ENCODE measurements at regions not wholly inside any gene's neighbourhood (a gene's known extent, or its start where the extent isn't known, plus 50 kb on each side); places are given as distances from the start of the nearest gene placed in this dataset.

DNA sequence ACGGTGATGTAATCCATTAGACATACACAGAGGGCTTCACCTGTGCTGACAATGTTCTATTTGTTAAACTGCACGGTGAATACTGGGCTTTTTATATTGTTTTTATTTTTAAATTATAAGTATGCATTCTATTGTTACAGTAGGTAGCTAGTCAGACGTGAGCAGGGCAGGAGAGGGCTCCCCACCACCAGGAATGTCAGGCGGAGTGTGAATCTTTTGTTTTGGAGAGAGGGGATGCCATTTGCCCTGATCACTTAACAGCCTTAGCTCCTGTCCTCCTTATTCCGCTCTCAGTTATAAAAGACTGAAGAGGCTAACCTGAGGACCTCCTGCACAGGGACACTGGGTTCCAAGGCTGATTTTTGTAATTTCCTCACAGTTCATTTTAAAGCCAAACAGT lies 151.6 kb upstream of the TAPT1 start:
- DNase-seq, result no peak

DNA sequence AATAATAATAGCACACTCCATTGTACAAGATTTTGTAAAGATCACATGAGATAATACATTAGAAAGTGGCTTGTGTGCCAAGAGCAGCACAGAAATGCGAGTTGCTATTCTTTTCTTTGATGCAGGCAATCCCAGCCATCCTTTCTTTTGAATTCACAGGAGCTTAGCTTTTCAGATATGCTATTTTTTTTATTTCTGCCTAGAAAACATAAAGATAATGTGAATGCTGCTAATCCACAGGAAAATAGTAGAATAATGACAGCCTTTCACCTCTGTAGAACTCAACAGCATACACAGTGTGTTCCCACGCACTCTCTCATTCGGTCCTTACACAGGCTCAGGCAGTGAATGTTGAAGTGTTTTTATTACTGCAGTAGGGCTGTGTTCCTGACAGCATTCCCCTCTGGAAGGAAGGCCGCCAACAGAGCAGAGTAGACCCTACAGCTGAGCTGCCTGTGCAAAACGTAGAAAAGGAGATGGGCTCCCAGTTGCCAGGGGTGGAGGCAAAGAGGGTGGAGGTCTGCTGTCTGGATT lies 138.8 kb upstream of the TAPT1 start:
- no peak for DNase-seq

DNA sequence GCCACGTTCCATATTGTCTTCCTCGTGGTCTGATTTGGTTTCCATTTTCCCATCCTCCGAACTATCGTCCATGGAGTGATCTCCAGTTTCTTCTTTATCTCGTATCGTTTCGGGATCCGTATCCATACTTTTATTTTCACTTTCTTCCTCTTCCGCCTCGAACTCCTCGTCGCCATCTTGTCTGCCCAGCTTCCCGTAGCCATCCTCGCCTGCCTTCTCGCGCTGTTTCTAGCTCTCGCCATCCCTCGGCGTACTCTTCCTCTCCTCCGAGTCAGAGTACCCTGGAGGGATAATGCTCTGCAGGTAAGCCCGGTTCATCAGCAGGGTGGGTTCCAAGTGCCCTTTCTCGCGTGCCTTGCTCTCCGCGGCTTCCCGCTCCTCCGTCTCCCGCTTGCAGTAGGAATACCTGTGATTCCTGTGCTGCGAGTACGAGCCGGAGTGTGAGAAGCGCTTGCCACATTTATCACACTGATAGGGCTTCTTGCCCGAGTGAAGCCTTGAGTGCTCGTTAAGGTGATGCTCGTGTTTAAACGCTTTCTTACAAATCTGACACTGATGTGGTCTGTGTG lies 134.5 kb upstream of the TAPT1 start:
- DNase-seq, result no peak

DNA sequence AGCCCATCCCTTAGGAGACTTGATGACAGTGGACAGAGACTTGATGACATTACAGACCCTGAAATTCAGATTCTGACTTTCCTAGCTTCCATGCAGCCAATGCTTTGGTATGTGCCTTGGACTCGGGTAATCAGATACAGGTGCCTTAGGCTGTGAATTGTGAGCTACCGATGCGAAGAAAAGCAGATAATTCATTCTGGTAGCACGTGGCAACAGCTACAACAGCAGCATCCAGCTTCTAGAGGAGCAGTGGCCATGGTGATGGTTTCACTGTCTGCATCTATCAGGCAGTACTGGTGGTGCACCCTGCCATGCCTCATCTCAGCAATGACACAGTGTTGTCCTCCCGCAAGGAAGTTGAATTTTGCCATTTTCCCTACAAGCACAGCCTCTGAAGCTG lies 126.9 kb upstream of the TAPT1 start:
- no peak for DNase-seq

GRCh38 chr4:16351161-16351560 lies 124.9 kb upstream of the TAPT1 start:
- DNase-seq, result no peak

DNA sequence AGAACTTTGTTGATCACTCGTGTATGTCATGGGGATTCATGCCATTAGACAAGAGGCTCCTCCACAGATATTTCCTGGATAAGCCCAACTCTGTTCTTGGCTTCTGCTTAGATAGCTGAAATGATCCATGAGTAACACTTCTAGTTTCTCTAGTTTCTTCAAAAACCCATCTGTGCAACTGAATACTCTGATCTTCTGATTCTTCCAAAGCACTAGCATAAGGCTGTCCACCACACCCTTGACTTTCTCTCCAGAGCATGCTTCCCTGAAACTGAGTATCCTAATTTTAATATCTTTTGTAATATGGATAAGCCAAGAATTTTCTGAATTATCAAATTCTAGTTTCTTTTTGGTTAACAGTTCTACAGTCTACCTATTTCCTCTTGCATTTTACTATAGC lies 118.6 kb upstream of the TAPT1 start:
- DNase-seq, result no peak

DNA sequence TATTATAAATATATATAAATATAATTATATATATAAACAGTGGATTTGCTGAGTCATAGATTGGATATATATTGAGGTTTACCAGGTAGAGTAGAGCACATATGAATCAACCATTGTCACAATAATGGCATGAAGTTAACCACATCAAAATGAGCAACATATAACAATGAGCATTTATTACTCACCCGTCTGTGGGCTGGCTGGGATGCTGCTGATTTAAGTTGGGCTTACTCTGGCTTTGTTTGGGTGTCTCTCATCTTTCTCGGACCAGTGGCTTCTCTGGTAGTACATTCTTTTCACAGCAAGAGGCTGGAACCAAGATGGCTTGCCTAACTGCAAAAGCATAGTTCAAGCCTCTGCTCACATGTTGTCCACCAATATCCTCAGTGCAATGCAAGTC lies 111.7 kb upstream of the TAPT1 start:
- no peak for DNase-seq

DNA sequence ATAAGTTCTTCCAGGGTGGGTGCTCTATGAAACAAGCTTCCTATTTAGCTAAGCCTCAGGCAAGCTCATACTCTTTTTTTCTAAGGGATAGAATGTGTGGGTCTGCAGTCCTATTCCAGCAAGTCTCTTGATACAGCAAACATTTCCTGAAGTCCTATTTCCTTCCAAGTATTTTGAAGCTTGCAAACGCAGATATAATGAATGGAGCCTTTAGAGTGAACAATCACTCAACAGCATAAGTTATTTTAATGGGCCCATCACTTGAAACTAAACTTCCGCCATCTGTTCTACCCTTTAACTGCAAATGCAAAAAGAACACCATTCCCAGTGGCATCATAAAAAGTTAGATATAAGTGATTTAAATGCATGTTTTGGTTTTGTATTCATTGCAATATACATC lies 108.3 kb upstream of the TAPT1 start:
- no peak for DNase-seq

GRCh38 chr4:16329797-16330134 lies 103.5 kb upstream of the TAPT1 start:
- DNase-seq, result no peak

DNA sequence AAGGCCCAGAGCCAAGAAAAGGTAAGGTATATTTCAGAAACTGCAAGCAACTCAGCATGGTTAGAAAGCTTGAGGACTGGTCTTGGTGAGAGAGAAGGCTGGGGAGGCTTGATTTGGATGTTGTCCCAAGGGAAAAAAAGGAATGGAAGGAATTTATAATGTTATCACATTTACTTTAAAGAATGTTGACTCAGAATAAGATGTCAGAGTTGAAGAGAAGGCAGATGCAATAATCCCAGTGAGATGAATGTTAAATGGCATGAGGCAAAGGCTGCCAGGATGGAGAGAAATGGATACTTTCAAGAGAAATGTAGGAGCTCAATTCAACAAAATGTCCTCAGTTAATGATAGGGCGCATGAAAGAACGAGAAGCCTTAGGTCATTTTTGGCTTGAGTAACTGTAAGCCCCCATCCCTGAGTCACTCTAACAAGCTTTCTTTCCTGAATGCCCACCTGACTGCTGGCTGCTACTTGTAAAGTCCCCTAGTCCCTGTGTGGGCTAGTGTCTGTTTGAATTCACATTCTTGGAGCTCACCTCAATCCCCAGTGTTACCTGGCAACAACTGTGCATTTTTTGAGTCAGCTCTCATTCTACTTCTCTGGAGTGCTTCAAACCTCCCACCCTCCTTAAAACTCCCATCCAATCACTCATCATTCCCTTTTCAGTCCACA lies 103.0 kb upstream of the TAPT1 start:
- DNase-seq, result no peak

DNA sequence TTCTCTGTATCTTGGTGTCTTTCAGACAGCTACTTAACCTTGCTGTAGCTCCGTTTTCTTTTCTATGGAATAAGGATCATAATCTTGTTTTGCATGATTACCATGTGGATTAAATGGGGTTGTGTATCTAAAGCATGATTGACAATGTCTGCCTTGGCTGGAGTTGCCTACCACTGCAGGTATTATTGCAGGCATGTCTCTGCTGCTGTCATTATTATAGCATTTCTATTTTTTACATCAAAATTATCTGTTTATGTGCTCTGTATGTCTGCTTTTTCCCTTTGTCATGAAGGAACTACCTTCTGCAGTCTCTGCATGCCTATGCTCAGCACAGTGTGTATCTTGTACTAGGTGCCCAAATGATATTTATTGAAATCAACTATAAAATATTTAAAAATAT lies 95.9 kb upstream of the TAPT1 start:
- DNase-seq, result no peak

DNA sequence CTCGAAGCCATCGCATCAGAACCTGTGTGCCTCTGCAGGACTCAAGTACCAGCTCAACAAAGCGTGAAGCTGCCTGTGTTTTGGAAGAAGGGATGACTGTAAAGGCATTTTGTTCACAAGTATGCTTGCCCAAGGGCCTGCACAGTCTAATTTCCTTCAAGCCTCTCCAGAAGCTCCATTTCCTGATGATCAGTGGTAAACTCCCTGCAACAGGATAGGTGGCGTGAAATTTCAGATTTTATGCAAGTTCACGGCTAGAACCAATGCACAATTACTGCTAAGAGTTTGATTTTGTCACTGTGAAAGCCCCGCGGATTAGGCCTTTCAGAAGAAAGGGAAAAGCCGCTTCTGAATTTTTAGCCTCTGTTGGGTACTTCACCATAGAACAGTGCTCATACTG lies 89.2 kb upstream of the TAPT1 start:
- DNase-seq, result no peak

GRCh38 chr4:16310606-16311005 lies 84.3 kb upstream of the TAPT1 start:
- DNase-seq, result no peak

GRCh38 chr4:16302648-16303047 lies 76.4 kb upstream of the TAPT1 start:
- no peak for DNase-seq

- no peak for DNase-seq
These were observed 70.7 kb upstream of the TAPT1 start for GRCh38 chr4:16297003-16297402.

GRCh38 chr4:16294455-16294854 lies 68.2 kb upstream of the TAPT1 start:
- no peak for DNase-seq

GRCh38 chr4:16293210-16293838 lies 67.1 kb upstream of the TAPT1 start:
- no peak for DNase-seq

- DNase-seq, result no peak
These were observed 66.3 kb upstream of the TAPT1 start for GRCh38 chr4:16292585-16292984.

GRCh38 chr4:16290681-16291420 lies 64.6 kb upstream of the TAPT1 start:
- no peak for DNase-seq

- peak in 2 of 56 donors; percentile 8 to 50 for DNase-seq
These were observed 63.8 kb upstream of the TAPT1 start for GRCh38 chr4:16289897-16290554.

DNA sequence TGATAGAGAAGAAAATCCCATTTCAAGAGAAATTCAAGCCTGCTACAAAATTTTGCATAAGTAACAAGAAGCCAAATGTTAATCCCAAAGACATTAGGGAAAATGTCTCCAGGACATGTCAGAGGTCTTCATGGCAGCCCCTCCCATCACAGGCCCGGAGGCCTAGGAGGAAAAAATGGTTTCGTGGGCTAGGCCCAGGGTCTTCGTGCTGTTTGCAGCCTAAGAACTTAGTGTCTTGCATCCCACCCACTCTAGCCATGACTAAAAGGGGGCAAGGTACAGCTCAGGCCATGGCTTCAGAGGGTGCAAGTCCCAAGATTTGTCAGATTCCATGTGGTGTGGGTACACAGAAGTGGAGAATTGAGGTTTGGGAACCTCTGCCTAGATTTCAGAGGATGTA lies 57.8 kb upstream of the TAPT1 start:
- DNase-seq, result no peak

- DNase-seq, result no peak
These were observed 51.9 kb upstream of the TAPT1 start for GRCh38 chr4:16278178-16278577.
